ENCODE measurements at regions not wholly inside any gene's neighbourhood (a gene's known extent, or its start where the extent isn't known, plus 50 kb on each side); places are given as distances from the start of the nearest gene placed in this dataset.

DNA sequence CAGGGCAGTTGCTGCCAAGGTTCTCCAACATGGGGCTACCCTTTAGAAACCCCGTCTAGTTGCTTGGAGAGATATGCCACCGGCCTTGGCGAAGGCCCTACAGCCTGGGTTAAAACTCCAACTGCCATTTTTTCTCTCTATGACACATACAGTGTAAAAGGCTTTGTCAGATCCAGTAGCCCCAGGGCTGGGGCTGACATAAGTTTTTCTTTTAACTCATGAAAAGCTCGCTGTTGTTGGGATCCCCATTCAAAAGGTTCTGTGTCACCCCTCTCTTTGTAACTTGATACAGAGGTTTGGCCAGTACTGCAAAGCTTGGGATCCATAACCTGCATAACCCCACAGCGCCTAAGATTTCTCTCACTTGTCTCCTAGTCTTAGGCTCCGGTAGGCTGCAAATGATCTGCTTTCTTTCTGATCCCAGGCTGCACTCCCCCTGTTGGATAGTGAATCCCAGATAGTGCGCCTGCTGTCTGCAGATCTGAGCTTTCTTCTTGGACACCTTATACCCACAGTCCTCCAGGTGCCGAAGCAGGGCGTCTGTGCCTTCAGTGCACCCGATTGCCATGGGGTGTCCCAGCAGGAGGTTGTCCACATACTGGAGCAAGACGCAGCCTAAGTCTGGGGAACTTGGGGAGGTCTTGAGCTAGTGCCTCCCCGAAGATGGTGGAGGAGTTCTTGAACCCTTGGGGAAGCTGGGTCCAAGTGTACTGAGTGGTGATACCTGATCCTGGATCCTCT lies 406.2 kb downstream of the TGFB2 start:
- no peak for ATAC-seq
- no peak for DNase-seq (ENCODE audit: low spot score)
- ChIA-PET CTCF (ENCODE audit: low intra/inter-chr PET ratio, low total read pairs) (no interaction called here), POLR2A (no interaction called here)
- no peaks in the 10 kb centered on the region for H4K20me1 ChIP-seq (ENCODE audit: insufficient read depth, low read length)
- BruUV-seq (replicated peaks): no TSS peak
- no peak overlapping the region for H3K27ac ChIP-seq (ENCODE audit: extremely low read length, insufficient read depth, low read length)
- FAIRE-seq: no peak
- H3K4me2 ChIP-seq (ENCODE audit: low read depth, low read length): no peak overlapping the region
- in situ Hi-C loops (cut with HindIII; ENCODE audit: extremely low pct_ligation_motif_present, low pct_unique_long_range_greater_than_20kb): no loop called here
- 25% methylated on average over 9 of the region's 12 CpGs for WGBS (ENCODE audit: low lambda C conversion rate)
- H3K4me3 ChIP-seq (replicated peaks in 1 of 3; ENCODE audit: insufficient read depth in 1 of 3, low read depth in 2 of 3, low read length in 3 of 3): no peak overlapping the region
- no peak overlapping the region for H3K9ac ChIP-seq (ENCODE audit: insufficient read depth, low read depth, low read length)
- H3K36me3 ChIP-seq (replicated peaks in 1 of 2; ENCODE audit: control insufficient read depth in 1 of 2, insufficient read depth in 2 of 2, low read length in 2 of 2): no peaks in the 10 kb centered on the region
- peaks cover 21% of the 10 kb centered on the region for H3K9me3 ChIP-seq (ENCODE audit: low read length)
- H3K27me3 ChIP-seq (ENCODE audit: control insufficient read depth in 1 of 2, insufficient read depth in 2 of 2, low read length in 2 of 2): no peaks in the 10 kb centered on the region
- intact Hi-C loops (cut with micrococcal nuclease; ENCODE audit: unreplicated experiment): no loop called here
- no peaks in the 10 kb centered on the region for H3K4me1 ChIP-seq (ENCODE audit: insufficient read depth, low read length)
- H2AFZ ChIP-seq (ENCODE audit: low read length): no peak overlapping the region
- TF ChIP-seq, protein P1, sequence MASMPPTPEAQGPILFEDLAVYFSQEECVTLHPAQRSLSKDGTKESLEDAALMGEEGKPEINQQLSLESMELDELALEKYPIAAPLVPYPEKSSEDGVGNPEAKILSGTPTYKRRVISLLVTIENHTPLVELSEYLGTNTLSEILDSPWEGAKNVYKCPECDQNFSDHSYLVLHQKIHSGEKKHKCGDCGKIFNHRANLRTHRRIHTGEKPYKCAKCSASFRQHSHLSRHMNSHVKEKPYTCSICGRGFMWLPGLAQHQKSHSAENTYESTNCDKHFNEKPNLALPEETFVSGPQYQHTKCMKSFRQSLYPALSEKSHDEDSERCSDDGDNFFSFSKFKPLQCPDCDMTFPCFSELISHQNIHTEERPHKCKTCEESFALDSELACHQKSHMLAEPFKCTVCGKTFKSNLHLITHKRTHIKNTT (CRISPR knock-in tag; IDR thresholded peaks at IDR 0.05): no peak
- TF ChIP-seq KMT2B (CRISPR knock-in tag; IDR thresholded peaks at IDR 0.05) (no peak), ZNF510 (CRISPR knock-in tag; IDR thresholded peaks at IDR 0.05; ENCODE audit: low read depth) (no peak), ZSCAN31 (CRISPR knock-in tag; IDR thresholded peaks at IDR 0.05; ENCODE audit: low read depth) (no peak)
- TF ChIP-seq, protein P2, sequence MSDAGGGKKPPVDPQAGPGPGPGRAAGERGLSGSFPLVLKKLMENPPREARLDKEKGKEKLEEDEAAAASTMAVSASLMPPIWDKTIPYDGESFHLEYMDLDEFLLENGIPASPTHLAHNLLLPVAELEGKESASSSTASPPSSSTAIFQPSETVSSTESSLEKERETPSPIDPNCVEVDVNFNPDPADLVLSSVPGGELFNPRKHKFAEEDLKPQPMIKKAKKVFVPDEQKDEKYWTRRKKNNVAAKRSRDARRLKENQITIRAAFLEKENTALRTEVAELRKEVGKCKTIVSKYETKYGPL (CRISPR knock-in tag; IDR thresholded peaks at IDR 0.05): no peak
- H3K79me2 ChIP-seq (ENCODE audit: insufficient read depth, low read length): no peaks in the 10 kb centered on the region

DNA sequence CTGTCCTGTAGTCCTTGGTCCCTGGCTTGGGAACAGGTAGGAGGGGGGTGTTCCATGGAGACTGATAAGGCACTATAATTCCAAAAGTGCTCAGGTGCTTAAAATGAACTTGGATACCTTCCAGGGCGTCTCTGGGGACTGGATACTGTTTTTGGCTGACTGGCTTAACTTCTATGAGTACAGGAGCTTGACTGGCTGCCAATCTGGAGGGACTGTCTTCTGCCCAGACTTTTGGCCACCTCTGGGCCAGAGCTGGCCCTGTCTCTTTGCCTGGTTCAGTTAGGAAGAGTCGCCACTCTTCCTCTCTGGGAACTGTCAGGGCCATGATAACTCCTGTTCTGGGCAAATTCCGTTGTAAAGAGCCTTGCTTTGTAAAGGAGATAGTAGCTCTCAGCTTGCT lies 407.0 kb downstream of the TGFB2 start:
- CTCF ChIA-PET (ENCODE audit: low intra/inter-chr PET ratio, low total read pairs): no interaction called here
- no peaks in the 10 kb centered on the region for H3K4me1 ChIP-seq (ENCODE audit: insufficient read depth, low read length)
- no peak for FAIRE-seq
- 0% methylated on average over 2 of the region's 3 CpGs for WGBS (ENCODE audit: low lambda C conversion rate)
- in situ Hi-C loops (cut with HindIII; ENCODE audit: extremely low pct_ligation_motif_present, low pct_unique_long_range_greater_than_20kb) (no loop called here), intact Hi-C loops (cut with micrococcal nuclease; ENCODE audit: unreplicated experiment) (no loop called here)
- DNase-seq (ENCODE audit: low spot score): no peak
- no peak overlapping the region for H3K27ac ChIP-seq (ENCODE audit: extremely low read length, insufficient read depth, low read length)
- no peak overlapping the region for H3K9ac ChIP-seq (ENCODE audit: insufficient read depth, low read depth, low read length)
- no TSS peak for BruUV-seq (replicated peaks)
- peaks cover 21% of the 10 kb centered on the region for H3K9me3 ChIP-seq (ENCODE audit: low read length)
- no peaks in the 10 kb centered on the region for H3K79me2 ChIP-seq (ENCODE audit: insufficient read depth, low read length)
- H3K4me2 ChIP-seq (ENCODE audit: low read depth, low read length): no peak overlapping the region
- no peaks in the 10 kb centered on the region for H3K36me3 ChIP-seq (replicated peaks in 1 of 2; ENCODE audit: control insufficient read depth in 1 of 2, insufficient read depth in 2 of 2, low read length in 2 of 2)
- no peak overlapping the region for H2AFZ ChIP-seq (ENCODE audit: low read length)
- no peak for ATAC-seq
- no peaks in the 10 kb centered on the region for H3K27me3 ChIP-seq (ENCODE audit: control insufficient read depth in 1 of 2, insufficient read depth in 2 of 2, low read length in 2 of 2)
- no peak overlapping the region for H3K4me3 ChIP-seq (replicated peaks in 1 of 3; ENCODE audit: insufficient read depth in 1 of 3, low read depth in 2 of 3, low read length in 3 of 3)
- no peaks in the 10 kb centered on the region for H4K20me1 ChIP-seq (ENCODE audit: insufficient read depth, low read length)
- POLR2A ChIA-PET: no interaction called here
- no peak for TF ChIP-seq ZC3H4 (CRISPR knock-in tag; IDR thresholded peaks at IDR 0.05; ENCODE audit: borderline replicate concordance)
- TF ChIP-seq, protein P3, sequence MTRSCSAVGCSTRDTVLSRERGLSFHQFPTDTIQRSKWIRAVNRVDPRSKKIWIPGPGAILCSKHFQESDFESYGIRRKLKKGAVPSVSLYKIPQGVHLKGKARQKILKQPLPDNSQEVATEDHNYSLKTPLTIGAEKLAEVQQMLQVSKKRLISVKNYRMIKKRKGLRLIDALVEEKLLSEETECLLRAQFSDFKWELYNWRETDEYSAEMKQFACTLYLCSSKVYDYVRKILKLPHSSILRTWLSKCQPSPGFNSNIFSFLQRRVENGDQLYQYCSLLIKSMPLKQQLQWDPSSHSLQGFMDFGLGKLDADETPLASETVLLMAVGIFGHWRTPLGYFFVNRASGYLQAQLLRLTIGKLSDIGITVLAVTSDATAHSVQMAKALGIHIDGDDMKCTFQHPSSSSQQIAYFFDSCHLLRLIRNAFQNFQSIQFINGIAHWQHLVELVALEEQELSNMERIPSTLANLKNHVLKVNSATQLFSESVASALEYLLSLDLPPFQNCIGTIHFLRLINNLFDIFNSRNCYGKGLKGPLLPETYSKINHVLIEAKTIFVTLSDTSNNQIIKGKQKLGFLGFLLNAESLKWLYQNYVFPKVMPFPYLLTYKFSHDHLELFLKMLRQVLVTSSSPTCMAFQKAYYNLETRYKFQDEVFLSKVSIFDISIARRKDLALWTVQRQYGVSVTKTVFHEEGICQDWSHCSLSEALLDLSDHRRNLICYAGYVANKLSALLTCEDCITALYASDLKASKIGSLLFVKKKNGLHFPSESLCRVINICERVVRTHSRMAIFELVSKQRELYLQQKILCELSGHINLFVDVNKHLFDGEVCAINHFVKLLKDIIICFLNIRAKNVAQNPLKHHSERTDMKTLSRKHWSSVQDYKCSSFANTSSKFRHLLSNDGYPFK (CRISPR knock-in tag; IDR thresholded peaks at IDR 0.05; ENCODE audit: borderline replicate concordance): no peak
- TF ChIP-seq ZNF577 (CRISPR knock-in tag; IDR thresholded peaks at IDR 0.05; ENCODE audit: borderline replicate concordance, low read depth): no peak
- TF ChIP-seq RCOR2 (CRISPR knock-in tag; IDR thresholded peaks at IDR 0.05): no peak
- TF ChIP-seq ZNF225 (CRISPR knock-in tag; IDR thresholded peaks at IDR 0.05): no peak
- TF ChIP-seq ZSCAN30 (CRISPR knock-in tag; IDR thresholded peaks at IDR 0.05): no peak
- no peak for TF ChIP-seq ZNF224 (CRISPR knock-in tag; IDR thresholded peaks at IDR 0.05)
- no peak for TF ChIP-seq MED13 (CRISPR knock-in tag; IDR thresholded peaks at IDR 0.05)
- TF ChIP-seq, protein P4, sequence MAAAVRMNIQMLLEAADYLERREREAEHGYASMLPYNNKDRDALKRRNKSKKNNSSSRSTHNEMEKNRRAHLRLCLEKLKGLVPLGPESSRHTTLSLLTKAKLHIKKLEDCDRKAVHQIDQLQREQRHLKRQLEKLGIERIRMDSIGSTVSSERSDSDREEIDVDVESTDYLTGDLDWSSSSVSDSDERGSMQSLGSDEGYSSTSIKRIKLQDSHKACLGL (CRISPR knock-in tag; IDR thresholded peaks at IDR 0.05): no peak
- no peak for TF ChIP-seq TGIF2 (CRISPR knock-in tag; IDR thresholded peaks at IDR 0.05)

Measured in HepG2 (cell line).